NCI-H1092 treated with DMSO at 0.1 percent for 48 hours (cell line): ENCODE measurements at regions not wholly inside any gene's neighbourhood (a gene's known extent, or its start where the extent isn't known, plus 50 kb on each side); places are given as distances from the start of the nearest gene placed in this dataset.
"Not testable (repeated sequence)": the region's sequence is repeated elsewhere in the genome, so short reads cannot be mapped to it uniquely, and the experiment has no call there.

Experiments
- DNase-seq: peaks from one replicate; lab custom pipeline; 2025; lab: John Stamatoyannopoulos, UW

DNA sequence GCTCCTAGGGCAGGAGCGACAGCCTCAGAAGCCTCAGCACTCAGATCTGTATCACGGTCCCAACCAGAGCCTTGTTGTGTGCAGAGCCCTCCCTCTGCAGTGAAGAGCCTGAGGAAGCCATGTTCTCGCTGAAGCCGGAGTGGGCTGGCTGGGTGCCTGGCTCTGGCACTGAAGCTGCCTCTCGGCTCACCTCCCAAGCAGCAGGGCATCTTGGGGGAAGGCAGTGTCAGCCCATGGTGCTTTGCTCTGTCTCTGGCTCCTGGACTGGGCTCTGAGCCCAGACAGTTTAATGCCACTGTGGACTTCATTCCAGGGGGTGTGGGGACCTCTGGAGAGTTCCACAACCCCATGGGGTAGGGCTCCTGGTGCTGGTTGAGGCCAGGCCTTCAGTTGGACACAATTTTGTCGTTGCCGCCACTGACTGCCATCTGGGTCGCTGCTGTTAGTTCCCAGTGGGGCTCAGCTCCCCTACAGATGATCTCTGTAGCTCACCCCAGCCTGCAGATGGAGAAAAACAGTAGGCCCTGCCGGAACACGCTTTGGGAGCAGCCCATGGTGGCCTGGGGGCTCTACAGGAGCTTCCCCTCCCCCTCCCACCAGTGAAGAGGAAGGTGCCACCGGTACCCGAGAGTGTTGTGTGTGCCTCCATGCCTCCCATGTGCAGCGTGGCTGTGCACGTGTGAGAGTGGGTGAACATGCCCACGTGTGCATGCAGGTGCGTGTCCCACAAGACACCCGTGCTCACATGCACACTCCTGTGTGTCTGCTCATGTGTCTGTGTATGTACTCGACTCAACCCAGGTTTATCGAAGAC, 86.5 kb upstream of the B3GAT1 start:
- peak; percentile 90 for DNase-seq

DNA sequence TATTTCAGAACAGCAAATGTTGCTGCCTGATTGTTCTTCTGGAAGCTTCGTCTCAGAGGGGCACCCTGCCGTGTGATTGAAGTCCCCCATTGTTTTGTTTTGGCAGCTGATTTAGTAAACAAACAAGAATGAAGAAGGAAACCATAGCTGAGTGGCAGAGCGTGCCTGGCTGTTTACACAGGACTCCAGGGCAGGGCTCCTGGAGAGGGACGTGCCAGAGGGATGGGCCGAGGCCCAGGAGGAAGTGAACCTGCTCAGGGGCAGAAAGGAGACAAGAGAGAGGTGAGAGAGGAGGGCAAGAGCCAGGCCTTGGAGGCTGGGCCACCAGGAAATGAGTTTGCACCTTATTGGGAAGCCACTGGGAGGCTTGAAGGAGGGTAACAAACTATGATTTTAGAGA, 85.5 kb upstream of the B3GAT1 start:
- DNase-seq, result peak; percentile 94

DNA sequence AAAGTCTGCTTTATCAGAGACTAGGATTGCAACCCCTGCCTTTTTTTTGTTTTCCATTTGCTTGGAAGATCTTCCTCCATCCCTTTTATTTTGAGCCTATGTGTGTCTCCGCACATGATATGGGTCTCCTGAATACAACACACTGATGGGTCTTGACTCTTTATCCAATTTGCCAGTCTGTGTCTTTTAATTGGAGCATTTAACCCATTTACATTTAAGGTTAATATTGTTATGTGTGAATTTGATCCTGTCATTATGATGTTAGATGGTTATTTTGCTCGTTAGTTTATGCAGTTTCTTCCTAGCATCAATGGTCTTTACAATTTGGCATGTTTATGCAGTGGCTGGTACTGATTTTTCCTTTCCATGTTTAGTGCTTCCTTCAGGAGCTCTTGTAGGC, 84.0 kb upstream of the B3GAT1 start:
- not testable (repeated sequence) for DNase-seq

DNA sequence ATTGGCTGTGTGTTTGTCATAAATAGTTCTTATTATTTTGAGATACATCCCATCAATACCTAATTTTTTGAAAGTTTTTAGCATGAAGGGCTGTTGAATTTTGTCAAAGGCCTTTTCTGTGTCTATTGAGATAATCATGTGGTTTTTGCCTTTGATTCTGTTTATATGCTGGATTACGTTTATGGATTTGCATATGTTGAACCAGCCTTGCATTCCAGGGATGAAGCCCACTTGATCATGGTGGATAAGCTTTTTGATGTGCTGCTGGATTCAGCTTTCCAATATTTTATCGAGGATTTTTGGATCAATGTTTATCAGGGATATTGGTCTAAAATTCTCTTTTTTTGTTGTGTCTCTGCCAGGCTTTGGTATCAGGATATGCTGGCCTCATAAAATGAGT, 82.4 kb upstream of the B3GAT1 start:
- DNase-seq, result not testable (repeated sequence)

DNA sequence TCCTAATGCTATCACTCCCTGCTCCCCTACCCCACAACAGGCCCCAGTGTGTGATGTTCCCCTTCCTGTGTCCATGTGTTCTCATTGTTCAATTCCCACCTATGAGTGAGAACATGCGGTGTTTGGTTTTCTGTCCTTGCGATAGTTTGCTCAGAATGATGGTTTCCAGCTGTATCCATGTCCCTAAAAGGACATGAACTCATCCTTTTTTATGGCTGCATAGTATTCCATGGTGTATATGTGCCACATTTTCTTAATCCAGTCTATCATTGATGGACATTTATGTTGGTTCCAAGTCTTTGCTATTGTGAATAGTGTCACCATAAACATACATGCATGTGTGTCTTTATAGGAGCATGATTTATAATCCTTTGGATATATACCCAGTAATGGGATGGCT, 80.4 kb upstream of the B3GAT1 start:
- DNase-seq, result not testable (repeated sequence)

DNA sequence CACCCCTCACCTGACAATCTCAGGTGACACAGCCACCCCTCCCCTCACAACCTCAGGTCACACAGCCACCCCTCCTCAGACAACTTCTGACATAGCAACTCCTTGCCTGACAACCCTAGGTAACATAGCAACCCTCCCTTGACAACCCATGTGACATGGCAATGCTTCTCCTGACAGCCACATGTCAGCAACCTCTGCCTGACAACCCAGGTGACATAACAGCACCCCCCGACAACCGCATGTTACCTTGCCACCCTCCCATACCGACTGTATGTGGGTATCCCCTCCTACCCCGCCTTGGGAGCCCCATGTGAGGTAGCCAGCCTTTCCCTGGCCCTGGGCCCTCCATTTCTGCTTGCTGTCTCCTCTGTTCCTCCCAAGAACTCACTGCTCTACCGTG, 77.7 kb upstream of the B3GAT1 start:
- no peak for DNase-seq

DNA sequence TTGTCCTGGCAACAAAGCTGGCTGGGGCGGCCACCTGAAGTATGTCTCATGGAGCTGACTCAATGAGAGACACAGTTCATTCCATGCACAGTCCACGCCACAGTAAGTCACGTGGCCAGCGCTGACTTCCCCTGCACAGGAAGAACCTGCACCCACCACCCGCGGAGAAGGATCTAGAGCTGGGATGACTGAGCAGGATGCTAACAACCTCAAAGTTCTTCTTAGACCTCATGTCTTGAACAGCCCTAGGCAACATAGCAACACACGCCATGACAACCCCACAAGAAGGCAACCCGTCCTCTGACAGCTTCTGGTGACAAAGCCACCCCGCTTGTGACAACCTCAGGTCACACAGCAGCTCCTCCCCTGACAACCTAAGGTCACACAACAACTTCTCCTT, 76.9 kb upstream of the B3GAT1 start:
- DNase-seq, result no peak

DNA sequence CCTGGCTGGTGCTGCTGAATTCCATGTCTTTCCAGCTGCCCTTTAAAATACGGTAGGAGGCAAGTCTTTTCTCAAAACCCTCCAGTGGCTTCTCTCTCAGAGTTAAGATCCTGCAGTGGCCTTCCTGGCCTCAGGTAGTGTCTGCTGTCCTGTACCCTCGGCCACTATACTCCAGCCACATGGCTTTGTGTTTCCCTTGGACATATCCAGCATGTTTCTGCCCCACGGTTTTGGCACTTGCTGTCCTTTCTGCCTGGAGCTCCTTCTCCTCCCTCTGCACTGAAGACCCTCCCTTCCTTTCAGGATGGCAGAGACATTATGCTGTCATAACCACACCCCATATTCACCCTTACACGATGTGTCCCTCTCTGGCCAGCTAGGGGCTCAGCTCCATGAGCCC, 76.5 kb upstream of the B3GAT1 start:
- no peak for DNase-seq

DNA sequence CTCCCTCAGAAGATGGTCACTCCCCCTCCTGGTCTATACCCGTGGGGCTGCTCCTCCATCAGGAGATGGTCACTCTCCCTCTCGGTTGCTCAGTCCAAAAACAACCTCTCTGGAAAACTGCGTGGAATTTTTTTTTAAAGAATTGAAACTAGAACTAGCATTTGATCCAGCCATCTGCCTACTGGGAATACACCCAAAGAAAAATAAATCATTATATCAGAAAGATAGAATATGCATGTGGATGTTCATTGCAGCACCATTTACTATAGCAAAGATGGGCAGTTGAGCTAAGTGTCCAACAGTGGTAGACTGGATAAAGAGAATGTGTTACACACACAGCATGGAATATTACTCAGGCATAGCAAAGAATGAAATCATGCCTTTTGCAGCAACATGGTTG, 75.7 kb upstream of the B3GAT1 start:
- no peak for DNase-seq

DNA sequence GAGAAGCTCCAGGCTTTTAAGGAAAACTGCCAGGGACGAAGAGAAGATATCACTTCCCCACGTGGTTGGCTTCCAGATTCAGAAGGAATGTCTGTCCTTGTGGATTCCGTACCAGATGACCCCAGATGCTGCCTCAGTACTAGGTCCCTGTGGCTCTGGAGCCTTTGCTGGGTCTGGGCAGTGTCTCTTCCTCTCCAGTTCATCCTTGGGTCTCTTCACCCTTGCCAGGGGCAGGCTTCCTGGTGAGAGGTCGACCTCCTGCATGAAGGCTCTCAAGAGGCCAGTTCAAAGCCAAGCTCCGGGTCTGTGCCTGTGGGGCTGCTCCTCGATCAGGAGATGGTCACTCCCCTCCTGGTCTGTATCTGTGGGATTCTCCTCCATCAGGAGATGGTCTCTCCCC, 74.7 kb upstream of the B3GAT1 start:
- DNase-seq, result no peak

DNA sequence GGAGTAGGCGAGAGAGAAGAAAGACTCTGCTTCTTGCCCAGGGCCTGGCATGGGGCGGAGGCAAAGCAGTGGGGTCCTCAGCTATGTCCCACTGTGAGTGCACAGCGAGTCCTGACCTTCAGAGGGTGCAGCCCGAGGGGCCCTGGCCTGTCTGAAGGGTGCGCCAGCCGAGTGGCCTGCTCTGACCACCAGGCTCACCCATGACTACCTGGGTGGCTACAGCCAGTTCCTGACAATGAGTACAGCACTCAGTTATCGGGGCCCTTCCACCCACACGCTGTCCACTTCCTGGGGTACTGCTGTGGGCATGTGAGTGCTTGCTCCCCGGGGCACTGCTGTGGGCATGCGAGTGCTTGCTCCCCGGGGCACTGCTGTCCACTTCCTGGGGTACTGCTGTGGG, 74.1 kb upstream of the B3GAT1 start:
- DNase-seq, result no peak

DNA sequence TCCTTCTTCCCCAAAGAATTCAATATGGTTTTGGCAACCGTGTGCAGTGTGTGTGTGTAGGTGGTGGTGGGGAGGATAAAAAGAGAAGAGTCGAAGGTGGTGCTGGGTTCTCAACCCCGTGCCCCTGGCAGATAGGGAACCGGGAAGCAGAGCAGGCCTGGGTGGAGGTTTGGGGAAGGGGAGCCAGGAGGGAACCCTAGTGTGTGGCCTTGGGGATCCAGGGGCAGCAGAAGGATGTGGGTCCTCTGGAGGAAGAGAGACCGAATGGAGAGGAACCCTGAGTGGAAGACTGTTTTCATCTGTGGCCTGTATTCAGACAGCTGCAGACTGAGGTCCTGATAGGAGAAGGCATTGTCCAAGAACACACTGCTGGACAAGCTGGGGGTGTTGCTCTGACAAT, 73.3 kb upstream of the B3GAT1 start:
- no peak for DNase-seq

DNA sequence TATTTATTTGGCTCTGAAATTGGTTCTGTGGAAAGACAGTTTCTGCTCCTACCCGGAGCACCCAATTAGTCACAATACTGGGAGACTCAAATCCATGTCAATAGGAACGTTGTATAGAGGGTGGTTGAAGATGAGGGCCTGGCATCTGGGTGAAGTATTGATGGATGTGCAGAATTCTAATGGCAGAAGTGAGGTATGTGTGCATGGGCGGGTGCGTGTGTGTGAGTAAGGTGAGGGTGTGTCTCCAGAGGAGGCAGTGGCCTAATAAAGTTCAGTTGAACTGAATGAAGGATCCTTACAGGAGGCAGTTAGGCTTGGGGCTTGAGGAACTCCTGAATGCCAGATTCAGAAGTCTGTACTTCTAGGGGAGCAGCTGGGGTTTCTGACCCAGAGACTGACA, 71.8 kb upstream of the B3GAT1 start:
- no peak for DNase-seq

DNA sequence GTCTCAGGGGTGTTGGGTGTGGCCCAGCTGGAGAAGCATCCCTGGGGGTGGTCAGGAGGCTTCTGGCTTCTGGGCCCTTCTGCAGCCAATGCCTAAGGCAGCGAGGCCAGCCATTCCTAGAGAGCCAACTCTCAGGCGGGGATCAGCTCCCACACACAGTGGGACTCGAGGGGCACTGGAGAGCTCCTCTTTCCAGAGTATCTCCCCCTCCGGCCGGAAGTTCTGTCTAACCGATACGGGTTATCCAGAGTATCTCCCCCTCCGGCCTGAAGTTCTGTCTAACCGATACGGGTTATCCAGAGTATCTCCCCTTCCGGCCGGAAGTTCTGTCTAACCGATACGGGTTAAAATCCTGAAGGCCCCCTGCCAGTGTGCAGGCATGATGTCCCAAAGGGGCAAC, 71.2 kb upstream of the B3GAT1 start:
- DNase-seq, result no peak

DNA sequence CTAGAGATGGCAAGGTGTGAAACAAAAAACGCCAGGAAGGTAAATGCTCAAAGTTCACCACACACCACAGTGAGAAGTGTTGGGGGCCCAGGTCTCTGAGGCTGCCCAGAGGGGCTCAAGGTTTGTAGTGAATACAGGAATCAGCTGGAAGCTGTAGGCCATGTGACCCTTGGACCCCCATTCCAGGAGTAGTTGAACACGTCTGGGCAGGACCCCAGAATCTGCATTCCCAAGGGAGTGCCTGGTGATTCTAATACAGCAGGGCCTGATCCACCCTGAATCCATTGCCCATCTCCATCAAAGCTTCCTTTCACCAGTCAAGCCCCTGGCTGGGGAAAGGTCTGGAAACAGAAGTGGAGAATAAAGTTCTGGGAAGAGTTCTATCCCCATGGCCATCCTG, 70.8 kb upstream of the B3GAT1 start:
- no peak for DNase-seq

DNA sequence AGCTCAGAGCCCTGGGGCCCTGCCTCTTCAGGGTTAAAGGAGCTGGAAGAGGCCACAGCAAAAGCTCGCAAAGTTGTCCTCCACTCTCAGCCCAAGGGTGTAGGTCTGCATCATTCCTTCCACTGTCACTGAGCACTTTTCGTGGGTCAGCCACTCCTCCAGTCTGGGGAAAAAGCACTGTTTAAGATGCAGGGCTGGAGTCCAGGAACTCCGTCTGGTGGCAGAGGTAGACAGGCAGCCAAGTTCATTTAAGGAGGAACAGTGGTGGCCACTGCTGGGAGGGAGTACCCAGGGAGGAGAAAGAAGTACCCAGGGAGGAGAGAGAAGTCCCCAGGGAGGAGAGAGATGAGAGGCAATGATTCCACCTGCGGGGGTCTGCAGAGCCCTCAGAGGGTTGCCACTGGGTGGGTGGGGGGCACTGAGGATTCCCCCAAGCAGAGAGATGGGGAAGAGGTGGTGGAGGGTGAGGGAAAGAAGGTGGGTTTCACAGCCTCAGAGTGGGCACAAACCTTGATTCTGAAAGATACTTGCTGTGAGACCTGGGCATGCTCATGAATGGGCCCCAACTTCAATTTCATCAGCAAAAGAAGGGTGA, 70.0 kb upstream of the B3GAT1 start:
- no peak for DNase-seq

DNA sequence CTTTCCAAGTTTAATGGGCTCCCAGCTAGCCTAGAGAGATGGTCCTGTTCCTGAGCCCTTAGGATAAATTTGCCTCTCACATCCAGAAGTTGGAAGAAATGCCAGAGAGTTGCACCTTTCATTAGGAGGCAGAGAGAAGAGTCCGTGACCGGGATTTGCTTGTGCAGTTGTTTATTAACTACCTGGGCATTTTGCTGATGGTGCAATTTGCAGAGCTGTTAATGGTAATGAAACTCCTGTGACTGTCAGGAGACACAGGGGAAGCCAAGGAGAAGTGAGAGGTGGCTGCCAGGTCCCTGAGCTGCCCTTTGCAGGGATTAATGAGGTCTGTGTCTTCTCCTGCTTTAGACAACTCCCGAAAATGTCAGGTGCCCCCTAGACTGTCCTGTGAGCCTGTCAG, 69.1 kb upstream of the B3GAT1 start:
- DNase-seq, result no peak

DNA sequence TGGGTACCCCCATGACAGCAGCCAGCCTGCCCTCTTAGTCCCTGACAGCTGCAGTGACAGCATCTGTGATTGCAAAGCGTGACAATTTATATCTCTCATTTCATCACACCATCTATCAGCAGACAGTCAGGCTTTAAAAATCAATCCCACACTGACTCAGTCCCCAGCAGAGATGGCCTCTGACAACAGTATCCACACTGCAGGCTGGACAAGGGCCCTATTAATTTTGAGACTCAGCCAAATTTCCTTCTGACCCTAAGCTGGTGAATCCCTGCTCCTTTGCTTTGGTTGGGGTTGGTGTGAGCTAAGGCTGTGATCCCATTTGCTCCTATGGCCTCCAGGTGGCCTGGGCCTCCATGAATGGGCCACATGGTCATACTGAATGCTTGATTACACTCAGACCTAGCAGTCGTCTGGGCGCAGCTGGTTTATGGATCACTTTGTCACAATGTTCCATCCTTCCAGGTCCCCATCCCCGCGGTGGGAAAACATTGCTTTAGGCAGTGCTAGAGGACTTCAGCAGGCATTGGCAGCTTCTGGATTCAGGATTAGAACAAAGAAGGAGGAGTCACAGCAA, 68.2 kb upstream of the B3GAT1 start:
- no peak for DNase-seq

DNA sequence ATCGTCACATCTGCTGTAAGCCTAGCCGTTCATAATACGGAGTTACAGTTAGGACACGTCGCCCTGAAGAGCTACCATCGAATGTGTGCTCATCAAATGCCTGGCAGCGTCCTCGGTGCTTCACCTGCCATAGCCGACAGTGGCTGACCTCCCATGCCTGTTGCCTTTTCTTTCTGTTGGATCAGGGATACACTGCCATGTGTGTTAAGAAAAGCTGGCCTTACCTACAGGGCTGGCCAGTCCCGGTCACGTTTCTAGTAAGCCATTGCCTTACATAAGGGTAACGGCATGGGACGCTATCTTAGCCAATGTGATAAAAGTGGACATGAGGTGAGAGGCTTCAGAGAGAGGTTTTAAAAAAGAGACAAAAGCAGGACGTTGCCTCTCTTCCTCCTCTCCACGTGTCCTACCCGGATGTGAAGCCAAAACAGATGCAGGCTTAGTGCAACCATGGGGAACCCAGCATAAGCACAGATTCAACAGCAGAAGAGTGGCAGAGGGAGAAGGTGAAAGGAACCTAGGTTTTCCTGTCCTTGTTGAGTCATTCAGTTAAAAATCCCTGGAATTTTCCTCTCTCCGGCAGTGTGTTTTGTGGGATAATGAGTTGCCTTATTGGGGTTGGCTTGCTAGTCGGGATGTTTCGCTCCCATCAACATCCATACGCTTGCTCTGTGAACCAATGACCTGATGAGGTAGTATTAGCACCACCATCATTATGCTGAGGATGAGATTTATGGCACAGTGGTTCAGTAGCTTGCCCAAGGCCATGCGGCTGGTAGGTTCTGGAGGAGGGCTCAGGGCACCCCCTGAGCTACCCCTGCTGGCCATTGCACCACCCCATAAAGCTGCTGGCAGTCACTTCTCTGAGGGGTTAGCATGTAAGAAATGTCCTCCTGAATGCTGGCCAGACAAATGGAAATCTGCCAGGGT, 67.4 kb upstream of the B3GAT1 start:
- DNase-seq, result no peak

DNA sequence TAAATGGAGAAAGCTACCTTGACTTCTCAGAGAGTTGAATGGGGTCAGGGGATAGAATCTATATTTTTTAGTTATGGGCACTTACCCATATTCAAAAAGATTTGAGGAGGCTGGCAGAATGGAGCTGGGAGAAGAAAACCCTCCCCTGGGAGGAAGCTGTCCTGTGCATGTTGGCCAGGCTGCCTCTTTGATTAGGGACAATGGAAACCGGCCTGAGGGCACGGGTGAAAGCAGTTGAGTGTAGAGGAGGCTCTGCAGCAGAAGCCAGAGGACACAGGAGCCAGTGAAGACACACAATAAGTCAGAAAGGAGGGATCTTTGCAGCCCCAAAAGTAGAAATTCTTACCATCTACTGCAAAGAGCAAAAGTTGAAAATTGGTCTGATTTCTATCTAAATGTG, 66.6 kb upstream of the B3GAT1 start:
- DNase-seq, result no peak

DNA sequence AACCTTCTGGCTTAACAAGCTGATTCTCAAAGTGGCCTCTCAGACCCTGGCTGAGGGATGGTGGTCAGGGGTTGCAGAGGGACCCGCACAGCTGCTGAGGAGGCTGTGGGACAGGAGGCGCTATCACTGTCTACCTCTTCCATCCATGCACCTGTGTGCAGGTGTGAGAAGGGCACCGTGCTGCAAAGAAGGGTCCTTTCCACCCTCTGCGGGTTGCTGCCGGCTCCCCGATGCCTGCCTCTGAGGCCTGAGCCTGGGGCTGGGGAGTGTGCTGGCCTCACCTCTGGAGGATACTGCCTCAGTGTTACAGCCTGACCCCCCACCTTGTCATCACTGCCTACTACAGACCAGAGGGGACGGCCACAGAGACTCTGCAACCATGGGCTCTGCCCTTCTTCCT, 66.1 kb upstream of the B3GAT1 start:
- DNase-seq, result no peak

DNA sequence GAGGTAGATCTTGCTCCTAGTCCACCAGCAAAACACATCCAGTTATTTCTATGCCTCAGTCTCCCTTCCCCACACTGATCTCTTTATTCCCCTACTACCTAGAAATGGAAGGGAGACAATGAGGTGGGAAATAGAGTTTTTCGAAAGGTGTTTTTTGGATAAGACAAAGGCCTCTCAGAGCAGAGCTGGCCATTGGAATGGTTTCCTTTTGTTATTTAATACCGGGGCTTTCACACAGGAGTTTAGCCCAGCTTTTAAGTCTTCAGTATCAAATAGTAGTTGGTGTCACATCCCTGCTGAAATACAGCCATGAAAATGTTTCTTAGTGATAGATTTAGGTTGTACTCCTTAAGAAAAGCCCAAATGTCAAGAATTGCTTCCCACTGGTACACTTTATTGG, 65.4 kb upstream of the B3GAT1 start:
- no peak for DNase-seq
